Astrocyte of the cerebellum (primary cell): ENCODE measurements at regions not wholly inside any gene's neighbourhood (a gene's known extent, or its start where the extent isn't known, plus 50 kb on each side); places are given as distances from the start of the nearest gene placed in this dataset.
A peak's percentile ranks its signal among the peaks of the same experiment; 100 is the strongest.

Source experiments
- DNase-seq: peaks from one replicate; pipeline ENCODE4 v3.0.0-alpha.2; 2011; ENCODE audit warnings: low read depth
- H3K4me3 ChIP-seq: 2 replicates; pipeline ENCODE4 v1.5.1; 2011; ENCODE audit warnings: mild to moderate bottlenecking, low read depth, low read length, moderate library complexity
- CTCF ChIP-seq: IDR thresholded peaks from 2 replicates; pipeline ENCODE4 v1.5.1; 2012; ENCODE audit warnings: low read length, low read depth, moderate library complexity, mild to moderate bottlenecking; ENCODE audit errors: missing control alignments
- in situ Hi-C: cut with HindIII; loops from 2 replicates; pipeline ENCODE4 v1.10.0; 2017; ENCODE audit warnings: low sequenced_read_pairs

DNA sequence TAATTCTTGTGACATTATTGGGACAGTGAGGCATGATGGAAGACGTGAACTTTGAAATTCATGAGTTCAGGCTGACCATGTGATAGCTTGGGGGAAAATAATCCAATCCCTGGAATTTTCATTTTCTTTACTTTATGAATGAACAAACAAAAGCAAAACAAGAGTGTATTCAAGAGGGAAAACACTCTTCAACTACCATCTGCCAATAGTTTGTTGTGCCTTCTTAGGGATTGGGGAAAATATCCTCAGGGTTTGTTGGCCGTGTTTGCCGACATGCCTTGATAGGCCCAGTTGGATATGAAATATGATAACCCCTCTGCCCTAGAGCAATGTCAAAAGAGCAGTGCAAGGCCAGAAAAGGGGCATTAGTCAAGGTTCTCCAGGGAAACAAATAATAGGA, 80.8 kb upstream of the CLNK start:
- DNase-seq = no peak
- in situ Hi-C loops = no loop called here
- no peak for TF ChIP-seq CTCF
- H3K4me3 ChIP-seq = no peak overlapping the region

- in situ Hi-C loops = no loop called here
- TF ChIP-seq CTCF = no peak
- DNase-seq = peak; percentile 98
- no peak overlapping the region for H3K4me3 ChIP-seq
Measured at GRCh38 chr4:10762561-10762960, 78.0 kb upstream of the CLNK start.

DNA sequence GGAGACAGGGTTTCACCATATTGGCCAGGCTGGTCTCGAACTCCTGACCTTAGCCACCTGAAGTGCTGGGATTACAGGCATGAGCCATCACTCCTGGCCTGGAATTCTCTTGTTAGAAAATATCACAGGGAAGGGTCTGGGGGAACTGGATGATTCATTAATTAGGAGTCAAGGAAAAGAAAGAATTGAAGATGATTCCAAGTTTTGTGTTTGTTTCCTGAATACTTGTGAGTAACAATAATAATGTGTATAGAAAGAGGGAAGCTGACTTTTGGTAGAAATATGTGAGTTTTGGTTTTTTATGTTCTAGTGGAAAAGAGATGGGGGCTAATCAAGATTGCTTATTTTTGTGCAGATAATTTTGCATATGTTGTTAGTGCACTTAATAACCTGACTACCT, 77.3 kb upstream of the CLNK start:
- no peak overlapping the region for H3K4me3 ChIP-seq
- DNase-seq = no peak
- in situ Hi-C loops = no loop called here
- no peak for TF ChIP-seq CTCF

DNA sequence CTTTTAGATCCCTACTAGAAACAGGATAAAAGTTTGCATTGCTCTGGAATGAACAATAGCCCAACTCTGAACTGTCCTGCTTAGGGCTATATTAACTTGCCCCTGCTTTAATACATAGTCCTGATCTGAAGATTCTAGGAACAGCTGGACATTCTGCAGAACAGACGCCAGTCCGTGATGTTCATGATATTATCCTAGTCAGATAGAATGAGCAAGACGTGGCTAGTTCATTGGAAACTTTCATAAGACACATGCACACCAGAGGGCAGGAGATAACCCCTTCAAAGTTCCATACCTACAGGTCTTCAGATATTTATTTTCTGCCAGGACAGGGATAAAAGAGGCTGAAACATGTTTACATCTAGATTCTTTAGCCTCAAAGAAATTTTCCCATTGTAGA, 75.5 kb upstream of the CLNK start:
- in situ Hi-C loops = no loop called here
- no peak for TF ChIP-seq CTCF

GRCh38 chr4:10758906-10759305, 74.3 kb upstream of the CLNK start:
- H3K4me3 ChIP-seq = no peak overlapping the region
- DNase-seq = no peak
- in situ Hi-C loops = loop anchor here (5.0 kb wide), 2 partner anchors 33 to 968 kb away; no protein-coding TSS in a partner anchor
- TF ChIP-seq CTCF = no peak

More for the DNA sequence above, 75.5 kb upstream of the CLNK start:
- DNase-seq = no peak
- no peak overlapping the region for H3K4me3 ChIP-seq

- in situ Hi-C loops = loop anchor here (5.0 kb wide), 1 partner anchor 52 kb away; no protein-coding TSS in a partner anchor
- no peak overlapping the region for H3K4me3 ChIP-seq
Measured at GRCh38 chr4:10753856-10754402, 69.4 kb upstream of the CLNK start.

More at GRCh38 chr4:10753856-10754402, 69.4 kb upstream of the CLNK start:
- no peak for TF ChIP-seq CTCF
- DNase-seq = no peak
